HG02973 (cell line): ENCODE measurements at regions not wholly inside any gene's neighbourhood (a gene's known extent, or its start where the extent isn't known, plus 50 kb on each side); places are given as distances from the start of the nearest gene placed in this dataset.
A peak's percentile ranks its signal among the peaks of the same experiment; 100 is the strongest.

ENCODE experiments used
- ATAC-seq: cut with Tn5 transposase; IDR thresholded peaks from one replicate; pipeline ENCODE4 v1.9.1; 2021; ENCODE audit warnings: moderate library complexity; ENCODE audit not compliant: unreplicated experiment

DNA sequence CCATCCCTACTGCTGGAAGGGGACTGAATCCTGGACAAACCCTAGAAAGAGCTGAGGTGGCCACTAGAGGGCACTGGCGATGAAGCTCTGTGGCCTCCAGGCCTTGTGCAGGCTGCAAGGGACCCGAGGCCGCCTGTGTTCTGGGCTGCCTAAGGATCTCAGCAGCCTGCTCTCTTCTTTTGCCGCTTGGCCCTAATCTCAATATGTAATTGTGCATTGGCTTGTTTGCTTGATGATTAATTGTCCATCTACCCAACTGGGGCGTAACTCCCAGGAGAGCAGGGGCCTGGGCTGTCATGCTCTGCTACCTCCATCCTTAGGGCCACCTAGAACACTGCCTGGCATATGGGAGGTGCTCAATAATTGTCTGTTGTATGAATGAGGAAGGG lies 73.8 kb downstream of the SYNE3 start:
- ATAC-seq = peak; percentile 78

DNA sequence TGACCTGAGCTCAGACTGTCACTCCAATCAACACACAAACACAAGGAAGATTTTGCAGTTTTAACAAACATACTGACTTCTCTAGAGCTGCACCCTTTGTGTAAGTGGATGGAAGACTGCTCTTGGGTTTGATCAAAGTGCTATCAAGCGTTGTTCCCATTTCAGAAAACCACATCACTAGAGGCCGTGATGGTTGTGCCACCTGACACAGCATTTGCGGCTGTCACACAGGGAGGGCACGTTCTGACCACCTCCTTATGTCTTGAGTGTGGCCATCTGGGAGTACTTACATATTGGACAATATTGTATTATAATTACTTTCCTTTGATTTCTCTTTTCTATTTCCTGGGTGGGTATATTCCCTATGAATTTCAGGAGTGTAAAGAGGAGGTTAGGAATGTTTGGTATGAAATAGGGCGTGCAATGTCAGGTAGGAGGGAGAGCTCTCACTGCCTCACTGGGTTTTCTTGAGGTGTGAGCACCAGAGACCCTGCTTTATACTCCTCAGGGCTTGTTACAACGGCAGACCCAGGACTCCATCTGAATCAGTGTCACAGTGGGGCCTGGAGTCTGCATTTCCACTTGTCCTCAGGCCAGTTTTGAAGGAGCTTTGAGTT lies 74.3 kb downstream of the SYNE3 start:
- ATAC-seq = no peak

DNA sequence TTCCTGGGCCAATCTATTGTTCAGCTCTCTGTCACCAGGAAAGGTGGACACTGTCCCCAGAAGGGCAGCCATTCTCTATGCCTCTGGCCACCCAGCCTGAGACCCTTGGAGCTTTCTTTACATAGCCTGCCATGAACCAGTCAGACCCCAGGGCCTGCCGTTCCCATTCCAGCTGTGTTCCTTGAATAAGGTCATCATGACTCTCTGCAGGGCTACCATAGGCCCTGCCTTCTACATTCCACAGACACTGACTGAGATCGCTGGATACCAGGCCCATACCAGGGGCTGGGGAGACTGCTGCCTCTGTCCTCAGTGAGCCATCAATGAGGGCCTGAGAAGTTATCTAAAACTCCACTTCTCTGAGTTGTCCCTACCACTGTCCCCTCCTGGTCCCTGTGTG lies 75.5 kb downstream of the SYNE3 start:
- ATAC-seq = no peak

DNA sequence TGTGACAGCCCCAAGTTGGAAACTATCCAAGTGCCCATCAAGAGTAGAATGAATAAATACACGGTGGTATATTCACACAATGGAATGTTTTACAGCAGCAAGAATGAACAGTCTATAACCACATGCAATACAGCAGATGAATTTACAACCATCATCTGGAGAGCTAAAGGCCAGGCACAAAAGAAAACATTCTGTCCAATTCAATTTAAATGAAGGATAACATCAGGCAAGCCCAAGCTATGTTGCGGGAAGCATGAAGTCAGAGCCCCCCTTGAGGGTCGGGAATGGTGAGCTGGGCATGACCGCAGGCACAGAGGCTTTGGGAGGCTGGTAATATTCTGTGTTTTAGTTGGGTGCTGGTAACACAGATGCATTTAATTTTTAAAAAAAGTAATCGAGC lies 76.0 kb downstream of the SYNE3 start:
- ATAC-seq = no peak

DNA sequence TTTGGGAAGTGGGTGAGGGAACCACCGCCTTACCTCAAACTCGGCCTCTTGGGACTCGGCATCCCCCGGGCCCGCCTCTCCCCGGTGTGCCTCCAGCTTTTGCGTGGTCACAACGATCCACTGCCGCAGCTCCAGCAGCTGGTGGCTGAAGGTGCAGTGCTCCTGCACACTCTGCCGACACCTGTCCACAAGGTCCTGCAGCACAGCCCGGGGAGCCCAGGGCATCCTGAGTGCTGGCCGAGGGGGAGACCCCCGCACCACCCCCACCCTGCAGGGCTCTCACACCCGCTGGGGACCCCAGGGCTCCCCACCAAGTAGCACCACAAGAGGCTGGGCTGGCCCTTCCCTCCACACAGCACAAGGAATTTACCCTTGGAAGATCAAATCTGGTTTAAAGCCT lies 76.6 kb downstream of the SYNE3 start:
- no peak for ATAC-seq

DNA sequence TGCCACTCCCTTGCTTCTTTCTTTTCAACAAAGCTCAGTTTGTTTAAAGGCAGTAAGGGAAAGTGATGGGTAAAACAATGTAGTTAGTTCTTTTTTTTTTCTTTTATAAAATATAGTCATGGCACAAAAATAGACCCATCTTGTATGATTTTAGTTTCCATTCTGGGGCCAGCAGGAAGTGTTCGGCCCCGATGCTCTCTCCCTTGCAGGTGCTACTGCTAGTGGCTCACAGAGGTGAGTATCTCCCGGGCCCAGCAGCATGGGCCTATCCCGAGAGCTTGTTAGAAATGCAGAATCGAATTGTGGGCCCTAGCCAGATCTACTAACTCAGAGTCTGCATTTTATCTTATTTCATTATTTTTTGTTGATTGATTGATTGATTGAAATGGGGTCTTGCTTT lies 78.7 kb downstream of the SYNE3 start:
- no peak for ATAC-seq

DNA sequence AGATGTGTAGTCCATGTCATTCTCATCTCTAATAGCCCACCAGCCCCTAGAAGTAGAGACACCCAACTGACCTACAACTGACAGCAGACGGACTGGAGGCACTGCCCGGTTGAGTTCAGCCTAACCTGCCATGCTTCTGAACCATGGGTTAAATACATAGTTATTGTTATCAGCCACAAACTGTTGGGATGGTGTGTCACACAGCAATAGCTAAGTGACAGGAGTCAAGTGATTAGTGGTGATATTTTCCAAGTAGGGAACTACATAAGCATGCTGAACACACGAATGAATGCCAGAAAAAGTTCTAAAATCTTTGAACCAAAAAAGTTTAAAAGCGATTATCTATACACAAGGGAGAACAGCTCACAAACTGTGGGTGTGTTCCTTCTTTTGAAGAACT lies 80.1 kb downstream of the SYNE3 start:
- no peak for ATAC-seq

DNA sequence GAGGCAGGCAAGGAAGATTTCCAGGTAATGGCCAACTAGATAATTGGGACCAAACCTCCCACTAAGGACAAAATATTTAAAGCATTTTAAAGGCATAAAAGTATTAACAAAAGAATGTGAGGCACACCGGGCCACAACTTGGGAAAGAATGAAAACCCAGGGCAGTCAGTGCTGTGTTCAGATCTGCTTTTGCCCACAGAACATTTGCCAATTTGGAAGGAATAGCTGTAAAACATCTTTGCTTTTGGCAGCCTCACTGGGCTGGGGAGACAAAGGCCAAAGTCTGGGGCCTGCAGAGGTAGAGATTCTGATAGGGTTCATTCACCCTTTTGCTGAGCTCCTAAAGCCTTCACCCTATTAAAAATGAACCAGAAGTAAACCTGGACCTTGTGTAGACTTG lies 82.3 kb downstream of the SYNE3 start:
- no peak for ATAC-seq

DNA sequence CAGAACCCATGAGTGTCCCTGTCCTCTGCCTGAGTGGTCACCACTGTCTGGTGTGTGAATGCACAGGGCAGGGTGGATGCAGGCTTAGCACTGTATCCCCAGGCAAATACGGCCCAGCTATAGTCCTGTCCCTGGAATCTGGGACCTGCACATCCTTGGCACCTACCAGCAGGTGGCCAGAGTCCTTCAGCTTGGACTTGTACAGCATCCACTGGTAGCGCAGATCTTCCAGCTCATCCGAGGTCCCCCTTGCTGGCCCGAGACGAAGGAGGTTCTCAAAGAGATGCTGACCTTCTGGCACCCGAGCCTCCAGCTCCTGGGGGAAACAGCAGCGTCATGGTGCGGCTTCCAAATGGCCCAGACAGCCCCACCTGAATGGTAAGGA lies 83.4 kb downstream of the SYNE3 start:
- ATAC-seq = no peak

DNA sequence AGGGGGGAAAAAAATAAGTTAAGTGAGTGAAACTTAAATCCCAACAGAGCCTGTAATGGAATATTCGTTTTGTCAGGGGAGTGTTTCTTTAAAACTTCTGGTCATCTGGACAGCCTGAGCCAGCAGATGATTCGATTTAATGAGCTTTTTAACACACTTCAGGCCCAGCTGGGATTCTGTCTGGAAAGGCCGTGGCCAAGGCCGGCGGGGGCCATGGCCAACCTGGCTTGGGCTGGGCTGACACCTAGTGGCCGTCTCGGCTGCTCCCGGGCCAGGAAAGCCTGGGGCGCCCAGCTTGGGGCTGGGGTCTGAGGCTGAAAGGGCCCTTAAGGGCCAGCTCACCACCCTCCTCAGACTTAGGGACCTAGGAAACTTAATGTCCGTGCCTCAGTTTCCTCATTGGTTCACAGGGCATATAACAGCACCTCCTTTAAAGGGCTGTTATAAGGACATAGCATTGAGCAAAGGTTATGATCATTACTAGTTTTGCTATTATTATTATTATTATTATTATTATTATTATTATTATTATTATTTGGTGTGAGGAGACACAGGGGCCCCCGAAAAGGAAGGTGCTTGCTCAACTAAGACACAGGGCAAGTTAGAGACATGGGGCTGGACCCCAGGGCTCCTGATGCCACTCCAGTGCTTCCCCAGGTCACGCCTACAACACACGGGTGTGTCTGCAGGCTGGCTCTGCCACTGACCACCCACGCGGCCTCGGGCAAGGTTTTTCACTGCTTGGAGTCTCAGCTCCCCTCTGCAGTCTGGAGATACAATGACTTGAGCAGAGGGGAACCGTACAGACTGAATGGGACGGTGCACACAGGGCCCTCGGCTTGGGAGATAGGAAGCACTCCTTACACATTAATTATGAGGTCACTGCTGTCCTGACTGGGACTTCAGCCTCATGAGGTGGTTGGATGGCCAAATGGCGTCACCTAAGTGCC lies 84.0 kb downstream of the SYNE3 start:
- ATAC-seq = no peak

DNA sequence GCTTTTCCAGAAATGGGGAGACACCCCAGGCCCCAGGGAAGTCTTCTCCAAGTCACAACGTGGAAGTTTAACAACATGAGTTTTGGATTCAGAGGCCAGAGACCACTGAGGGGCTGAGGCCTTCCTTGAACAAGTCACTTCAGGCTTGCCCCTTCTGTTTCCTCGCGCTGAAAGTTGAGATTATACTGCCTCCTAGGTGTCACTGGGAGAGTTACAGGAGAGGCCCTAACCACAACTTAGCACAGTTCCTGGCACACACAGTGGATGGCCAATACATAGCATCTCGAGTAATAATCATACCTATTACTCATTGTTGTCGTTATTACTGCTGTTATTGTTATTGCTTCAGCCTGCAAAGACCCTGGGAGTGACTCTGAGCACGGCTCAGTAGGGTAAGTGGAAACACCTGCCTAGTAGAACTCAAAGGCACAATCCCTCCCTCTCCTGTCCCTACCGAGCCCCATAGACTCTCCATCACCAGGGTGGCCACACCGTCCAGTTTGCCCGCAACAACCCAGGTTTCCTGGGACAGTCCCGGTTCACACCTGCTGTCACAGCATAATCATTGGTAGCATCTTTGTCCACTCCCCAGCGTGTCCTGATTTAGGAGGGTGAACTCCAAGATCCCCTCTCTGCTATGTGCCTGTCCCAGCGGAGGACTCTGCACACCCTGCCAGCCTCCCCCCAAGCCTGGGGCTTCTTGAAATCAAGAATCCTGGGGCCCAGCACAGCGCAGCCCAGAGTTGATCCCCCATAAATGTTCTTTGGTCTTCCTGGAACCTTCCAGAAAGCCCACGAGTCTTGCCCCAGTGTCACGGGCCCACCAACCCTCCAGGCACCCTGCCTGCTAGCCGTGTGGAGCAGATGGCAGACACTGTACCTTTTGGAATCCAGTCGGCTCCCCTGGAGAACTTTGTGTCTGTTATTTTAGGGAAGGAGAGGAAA lies 85.0 kb downstream of the SYNE3 start:
- no peak for ATAC-seq

DNA sequence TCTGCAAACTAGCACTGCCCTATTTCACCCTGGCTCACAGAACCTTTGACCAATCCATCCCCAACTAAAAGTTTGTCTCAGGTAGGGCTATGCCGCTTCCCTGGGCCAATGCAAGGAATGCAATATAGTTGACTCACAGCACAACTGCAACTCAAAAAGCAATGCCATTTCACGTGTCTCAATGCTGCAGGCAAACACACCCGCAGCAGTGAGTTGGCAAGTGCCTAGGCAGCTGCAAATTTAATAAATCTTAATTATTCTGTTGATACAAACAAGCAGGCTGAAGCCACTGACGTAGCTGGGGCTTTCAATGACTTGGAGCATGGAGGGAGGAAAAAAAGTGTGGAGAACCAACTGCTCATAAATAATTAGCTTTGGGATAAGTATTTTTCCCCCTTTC lies 87.9 kb downstream of the SYNE3 start:
- ATAC-seq = no peak

DNA sequence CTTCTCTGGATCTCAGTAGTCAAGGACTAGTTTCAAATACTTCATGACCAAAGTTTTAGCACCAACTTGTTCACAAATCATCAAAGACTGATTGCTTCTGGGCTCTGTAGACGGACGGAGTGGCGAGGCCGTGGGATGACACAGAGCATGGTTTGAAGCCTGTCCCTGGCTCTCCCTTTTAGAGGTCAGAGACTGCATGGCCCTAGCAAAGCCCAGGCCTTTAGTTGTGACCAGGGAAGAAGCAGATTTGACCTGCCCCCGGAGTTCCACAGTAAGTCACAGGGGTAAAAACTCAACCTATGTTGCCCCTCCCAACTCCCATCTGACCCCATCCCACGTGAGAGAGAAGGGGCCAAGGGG lies 90.4 kb downstream of the SYNE3 start:
- ATAC-seq = no peak

DNA sequence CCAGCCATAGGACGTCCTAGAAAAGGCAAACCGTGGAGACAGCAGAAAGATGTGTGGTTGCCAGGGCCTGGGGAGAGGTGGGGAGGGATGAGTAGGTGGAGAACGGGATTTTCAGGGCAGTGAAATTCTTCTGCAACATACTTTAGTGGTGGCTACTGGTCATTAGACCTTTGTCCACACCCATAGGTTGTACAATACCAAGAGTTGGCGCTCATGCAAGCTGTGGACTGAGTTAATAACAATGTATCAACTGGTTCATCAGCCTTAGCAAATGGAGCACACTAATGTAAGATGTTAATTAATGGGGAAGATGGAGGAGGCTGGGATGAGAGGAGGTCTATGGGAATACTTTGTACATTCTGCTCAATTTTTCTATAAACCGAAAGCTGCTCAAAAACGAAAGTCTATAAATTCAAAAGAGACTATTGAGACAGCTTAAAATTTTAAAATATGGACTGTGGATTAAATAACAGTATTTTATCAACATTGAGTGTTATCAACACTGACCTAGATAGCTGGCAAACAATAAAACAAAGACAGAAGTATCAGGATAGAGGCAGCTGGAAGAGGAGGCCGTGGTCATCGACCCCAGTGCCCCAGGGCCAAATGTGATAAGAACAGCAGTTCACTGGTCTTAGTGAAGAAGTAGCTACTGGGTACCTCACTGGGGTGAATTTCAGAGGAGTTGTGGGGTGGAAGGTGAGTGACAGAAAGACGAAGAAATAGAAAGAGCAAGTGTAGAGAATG lies 90.9 kb downstream of the SYNE3 start:
- ATAC-seq = no peak

DNA sequence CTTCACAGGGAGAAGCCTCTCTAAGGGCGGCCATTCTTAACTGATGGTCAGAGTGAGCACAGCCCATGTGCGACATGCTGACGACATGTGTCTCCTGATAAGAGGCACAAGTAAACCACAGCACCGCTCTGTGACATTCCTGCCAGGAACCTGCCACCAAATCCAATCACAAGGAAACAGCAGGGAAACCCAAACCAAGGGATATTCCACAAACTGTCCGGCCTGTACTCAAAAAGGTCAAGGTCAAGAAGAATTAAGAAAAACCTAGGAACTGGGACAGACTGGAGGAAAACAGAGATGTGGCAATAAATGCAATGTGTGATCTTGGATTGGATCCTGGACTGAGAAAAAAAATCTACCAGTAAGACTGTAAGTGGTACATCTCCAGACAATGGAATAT lies 91.9 kb downstream of the SYNE3 start:
- no peak for ATAC-seq

DNA sequence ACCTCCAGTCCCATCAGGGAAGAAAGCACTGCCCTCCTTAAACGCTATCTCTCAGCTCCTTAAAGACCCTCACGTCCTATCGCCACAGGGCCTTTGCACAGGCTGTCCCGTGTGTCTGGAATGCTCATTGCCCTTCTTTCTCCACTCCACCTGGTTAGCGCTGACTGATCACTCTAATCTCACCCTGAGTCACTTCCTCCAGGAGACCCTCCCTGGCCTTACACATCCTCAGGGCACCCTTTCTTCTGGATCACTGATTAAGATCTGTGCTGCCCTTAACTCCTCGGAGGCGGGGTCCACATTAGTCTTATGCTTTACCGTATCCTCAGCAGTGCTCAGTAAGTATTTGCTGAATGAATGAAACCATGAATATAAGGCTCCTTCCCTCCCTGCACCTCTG lies 94.7 kb downstream of the SYNE3 start:
- no peak for ATAC-seq

DNA sequence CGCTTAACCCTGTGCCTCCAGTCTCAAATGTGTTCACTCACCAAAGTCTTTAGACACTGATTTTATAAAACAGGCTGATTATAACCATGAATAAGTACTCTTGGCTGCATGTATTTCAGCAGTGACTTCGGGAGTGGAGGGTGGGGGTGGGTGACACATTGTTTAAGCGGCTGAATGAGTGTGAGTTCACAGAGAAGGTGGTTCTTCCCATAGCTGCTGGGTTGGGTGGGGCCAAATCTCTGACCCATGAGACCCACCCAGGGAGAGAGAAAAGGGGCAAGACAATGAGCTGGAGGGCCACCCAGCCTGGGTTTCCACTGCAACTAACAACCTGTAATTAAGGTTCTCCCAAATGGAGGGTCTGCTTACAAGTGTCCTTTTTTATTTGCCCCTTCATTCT lies 96.4 kb downstream of the SYNE3 start:
- no peak for ATAC-seq

DNA sequence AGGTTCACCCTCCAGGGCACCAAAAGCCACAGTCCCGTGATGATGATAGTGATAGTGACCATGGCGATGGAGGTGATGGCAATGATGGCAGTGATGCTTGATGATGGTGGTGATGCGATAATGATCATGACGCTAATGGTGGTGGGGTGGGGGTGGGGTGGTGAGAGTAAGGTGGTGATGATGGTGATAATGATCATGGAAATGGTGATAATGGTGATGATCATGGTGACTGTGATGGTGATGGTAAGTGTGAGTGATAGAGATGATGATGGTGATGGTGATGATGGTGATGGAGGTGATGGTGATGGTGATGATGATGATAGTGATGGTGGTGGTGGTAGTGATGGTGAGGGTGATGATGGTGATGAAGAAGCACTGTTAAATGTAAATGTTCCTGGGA lies 96.9 kb downstream of the SYNE3 start:
- no peak for ATAC-seq

DNA sequence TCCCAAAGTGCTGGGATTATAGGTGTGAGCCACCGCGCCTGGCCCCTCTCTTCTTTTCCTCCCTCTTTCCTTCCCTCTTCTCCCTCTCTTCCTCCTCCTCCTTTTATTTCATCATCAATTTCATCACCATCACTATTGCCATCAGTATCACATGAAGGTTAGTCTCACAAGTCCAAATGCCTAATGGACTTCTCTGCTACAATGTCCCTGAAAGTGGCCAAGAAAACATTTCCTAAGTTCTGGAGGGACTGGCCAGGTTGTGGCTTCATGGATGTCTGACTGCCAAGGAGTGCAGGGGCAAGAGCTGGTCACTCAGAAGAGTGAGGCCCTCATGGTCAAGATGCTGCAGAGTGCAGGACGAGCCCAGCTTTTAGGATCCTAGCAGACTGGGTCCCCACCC lies 97.6 kb downstream of the SYNE3 start:
- no peak for ATAC-seq

DNA sequence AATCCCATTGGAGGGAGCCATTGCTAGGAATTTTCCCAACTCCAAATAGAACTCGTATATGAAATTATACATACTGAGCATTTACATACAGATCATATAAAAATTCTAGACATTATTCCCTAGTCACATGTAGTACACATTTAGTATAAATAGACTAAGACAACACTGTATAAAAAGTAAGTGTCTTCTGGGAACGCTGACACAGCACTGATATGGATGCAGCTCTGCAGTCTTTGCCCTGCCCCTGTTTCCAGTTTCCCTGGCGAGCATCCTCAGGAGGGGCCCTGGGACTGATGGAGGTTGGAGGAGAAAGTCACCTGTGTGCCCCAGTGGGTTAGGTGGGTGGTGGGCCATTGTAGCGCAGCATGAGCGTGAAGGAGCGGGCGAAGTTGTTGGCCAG lies 97.8 kb upstream of the CLMN start:
- ATAC-seq = no peak

DNA sequence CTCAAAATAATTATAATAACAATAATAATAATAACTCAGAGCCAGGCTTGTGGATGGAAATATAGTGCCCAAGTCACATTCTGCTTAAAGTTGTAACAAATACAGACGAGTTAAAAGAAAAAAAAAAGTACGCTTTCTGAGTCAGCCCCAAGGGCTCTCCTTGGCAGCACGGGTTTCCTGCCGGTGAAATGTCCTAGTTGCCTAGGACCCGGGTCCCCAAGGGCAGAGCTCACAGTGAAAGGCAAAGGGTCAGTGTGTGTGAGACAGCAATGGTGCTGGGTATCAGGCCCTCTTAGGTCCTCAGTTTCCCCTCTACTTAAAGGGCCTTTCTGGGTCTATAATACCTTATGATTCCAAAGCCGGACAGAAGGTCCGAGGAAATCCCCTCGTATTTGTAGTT lies 96.3 kb upstream of the CLMN start:
- ATAC-seq = no peak
